NT2/D1 (cell line): ENCODE measurements at regions not wholly inside any gene's neighbourhood (a gene's known extent, or its start where the extent isn't known, plus 50 kb on each side); places are given as distances from the start of the nearest gene placed in this dataset.

Source experiments
- DNase-seq: peaks from one replicate; pipeline ENCODE4 v3.0.0-alpha.2; 2011; ENCODE audit warnings: low read depth, low spot score
- H3K27me3 ChIP-seq: 2 replicates; pipeline ENCODE4 v1.6.0; 2011; ENCODE audit warnings: mild to moderate bottlenecking; ENCODE audit not compliant: insufficient read length, insufficient read depth
- H3K36me3 ChIP-seq: 2 replicates; pipeline ENCODE4 v1.6.1; 2011; ENCODE audit warnings: mild to moderate bottlenecking, low read length, mixed read lengths; ENCODE audit not compliant: insufficient read depth, insufficient read length
- H3K4me1 ChIP-seq: 2 replicates; pipeline ENCODE4 v1.5.1; 2011; ENCODE audit not compliant: insufficient read depth, insufficient read length
- H3K4me3 ChIP-seq: 2 replicates; pipeline ENCODE4 v1.5.1; 2011; ENCODE audit warnings: low read depth; ENCODE audit not compliant: insufficient read length
- H3K9ac ChIP-seq: 2 replicates; pipeline ENCODE4 v1.6.0; 2011; ENCODE audit warnings: low read depth; ENCODE audit not compliant: insufficient read length
- H3K9me3 ChIP-seq: 2 replicates; pipeline ENCODE4 v1.5.1; 2011; ENCODE audit warnings: mild to moderate bottlenecking, low read length; ENCODE audit not compliant: insufficient read depth
- SUZ12 ChIP-seq: IDR thresholded peaks from 2 replicates; pipeline ENCODE4 v1.6.1; 2011; ENCODE audit not compliant: insufficient read length, insufficient read depth; ENCODE audit errors: extremely low read depth
- YY1 ChIP-seq: IDR thresholded peaks from 2 replicates; pipeline ENCODE4 v1.6.1; 2011; ENCODE audit not compliant: insufficient read length, insufficient read depth
- ZNF274 ChIP-seq: IDR thresholded peaks from 2 replicates; pipeline ENCODE4 v1.6.1; 2011; ENCODE audit warnings: mild to moderate bottlenecking, low read depth, low read length

- TF ChIP-seq ZNF274, result no peak
- no peak for TF ChIP-seq YY1
- TF ChIP-seq SUZ12, result no peak
- no peak overlapping the region for H3K4me3 ChIP-seq
- no peak for DNase-seq
- H3K27me3 ChIP-seq, result no peaks in the 10 kb centered on the region
- no peaks in the 10 kb centered on the region for H3K36me3 ChIP-seq
- H3K9me3 ChIP-seq, result no peaks in the 10 kb centered on the region
- H3K4me1 ChIP-seq, result peaks cover 4% of the 10 kb centered on the region
- no peak overlapping the region for H3K9ac ChIP-seq
These were observed 288.6 kb upstream of the HDAC4 start for GRCh38 chr2:239689410-239689809.

GRCh38 chr2:239688840-239689239, 288.0 kb upstream of the HDAC4 start:
- no peaks in the 10 kb centered on the region for H3K27me3 ChIP-seq
- H3K4me1 ChIP-seq, result peaks cover 4% of the 10 kb centered on the region
- no peaks in the 10 kb centered on the region for H3K9me3 ChIP-seq
- H3K9ac ChIP-seq, result no peak overlapping the region
- no peaks in the 10 kb centered on the region for H3K36me3 ChIP-seq
- no peak overlapping the region for H3K4me3 ChIP-seq
- TF ChIP-seq ZNF274 (no peak), SUZ12 (no peak), YY1 (no peak)
- DNase-seq, result no peak

GRCh38 chr2:239688122-239688681, 287.4 kb upstream of the HDAC4 start:
- TF ChIP-seq YY1 (no peak), ZNF274 (no peak), SUZ12 (no peak)
- Histone ChIP-seq H3K9me3 (no peaks in the 10 kb centered on the region), H3K4me1 (peaks cover 4% of the 10 kb centered on the region), H3K36me3 (no peaks in the 10 kb centered on the region), H3K4me3 (no peak overlapping the region), H3K9ac (no peak overlapping the region), H3K27me3 (no peaks in the 10 kb centered on the region)
- no peak for DNase-seq

GRCh38 chr2:239687441-239687840, 286.6 kb upstream of the HDAC4 start:
- Histone ChIP-seq H3K4me1 (peaks cover 3% of the 10 kb centered on the region), H3K27me3 (peaks cover under 1% of the 10 kb centered on the region), H3K36me3 (no peaks in the 10 kb centered on the region), H3K9me3 (peaks cover 7% of the 10 kb centered on the region; the same call in 1 of the 2 replicates), H3K9ac (no peak overlapping the region), H3K4me3 (no peak overlapping the region)
- no peak for DNase-seq
- TF ChIP-seq ZNF274, result no peak
- TF ChIP-seq YY1, result no peak
- TF ChIP-seq SUZ12, result no peak

GRCh38 chr2:239685965-239686364, 285.1 kb upstream of the HDAC4 start:
- no peaks in the 10 kb centered on the region for H3K36me3 ChIP-seq
- DNase-seq, result no peak
- peaks cover 4% of the 10 kb centered on the region for H3K27me3 ChIP-seq
- peaks cover 11% of the 10 kb centered on the region; the same call in 1 of the 2 replicates for H3K9me3 ChIP-seq
- H3K4me1 ChIP-seq, result no peaks in the 10 kb centered on the region
- no peak overlapping the region for H3K4me3 ChIP-seq
- TF ChIP-seq SUZ12, result no peak
- TF ChIP-seq ZNF274, result no peak
- no peak for TF ChIP-seq YY1
- H3K9ac ChIP-seq, result no peak overlapping the region

- H3K4me3 ChIP-seq, result no peak overlapping the region
- DNase-seq, result no peak
- TF ChIP-seq SUZ12 (no peak), ZNF274 (no peak), YY1 (no peak)
- no peak overlapping the region for H3K9ac ChIP-seq
- H3K4me1 ChIP-seq, result no peaks in the 10 kb centered on the region
- H3K9me3 ChIP-seq, result peaks cover 11% of the 10 kb centered on the region; the same call in 1 of the 2 replicates
- no peaks in the 10 kb centered on the region for H3K36me3 ChIP-seq
- peaks cover 4% of the 10 kb centered on the region for H3K27me3 ChIP-seq
These were observed 284.7 kb upstream of the HDAC4 start for GRCh38 chr2:239685556-239685955.

GRCh38 chr2:239684996-239685395, 284.2 kb upstream of the HDAC4 start:
- Histone ChIP-seq H3K9me3 (peaks cover 11% of the 10 kb centered on the region; the same call in 1 of the 2 replicates), H3K9ac (no peak overlapping the region), H3K36me3 (no peaks in the 10 kb centered on the region), H3K4me1 (no peaks in the 10 kb centered on the region), H3K4me3 (no peak overlapping the region), H3K27me3 (peaks cover 4% of the 10 kb centered on the region)
- TF ChIP-seq ZNF274, result no peak
- TF ChIP-seq YY1, result no peak
- no peak for TF ChIP-seq SUZ12
- DNase-seq, result no peak

GRCh38 chr2:239684271-239684810, 283.5 kb upstream of the HDAC4 start:
- H3K36me3 ChIP-seq, result no peaks in the 10 kb centered on the region
- peaks cover 4% of the 10 kb centered on the region for H3K27me3 ChIP-seq
- no peaks in the 10 kb centered on the region for H3K4me1 ChIP-seq
- H3K9me3 ChIP-seq, result peaks cover 11% of the 10 kb centered on the region; the same call in 1 of the 2 replicates
- TF ChIP-seq YY1 (no peak), SUZ12 (no peak), ZNF274 (no peak)
- no peak overlapping the region for H3K4me3 ChIP-seq
- no peak for DNase-seq
- H3K9ac ChIP-seq, result no peak overlapping the region
